ENCODE measurements at regions not wholly inside any gene's neighbourhood (a gene's known extent, or its start where the extent isn't known, plus 50 kb on each side); places are given as distances from the start of the nearest gene placed in this dataset.
"Not testable (repeated sequence)": the region's sequence is repeated elsewhere in the genome, so short reads cannot be mapped to it uniquely, and the experiment has no call there.

DNA sequence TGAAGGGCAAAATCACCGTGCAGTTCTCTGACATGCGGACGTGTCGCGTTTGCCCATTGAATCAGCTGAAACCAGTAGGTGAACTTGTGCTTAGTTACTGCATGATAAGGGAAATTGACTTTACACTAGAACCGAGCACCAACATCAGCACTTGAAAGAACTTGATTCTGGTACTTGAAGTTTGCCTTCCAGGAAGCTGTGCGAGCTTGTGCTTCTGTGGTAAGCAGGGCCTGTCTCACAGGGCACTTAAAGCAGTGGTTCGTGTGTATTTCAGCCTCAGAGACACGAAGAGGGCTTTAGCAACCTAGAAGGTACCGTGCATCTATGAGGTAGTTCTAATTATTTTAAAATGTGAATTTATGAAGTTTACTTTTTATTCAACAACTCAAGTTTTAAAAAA is 103.0 kb downstream of the GOLGA6L22 start:
- TF ChIP-seq, protein P1, sequence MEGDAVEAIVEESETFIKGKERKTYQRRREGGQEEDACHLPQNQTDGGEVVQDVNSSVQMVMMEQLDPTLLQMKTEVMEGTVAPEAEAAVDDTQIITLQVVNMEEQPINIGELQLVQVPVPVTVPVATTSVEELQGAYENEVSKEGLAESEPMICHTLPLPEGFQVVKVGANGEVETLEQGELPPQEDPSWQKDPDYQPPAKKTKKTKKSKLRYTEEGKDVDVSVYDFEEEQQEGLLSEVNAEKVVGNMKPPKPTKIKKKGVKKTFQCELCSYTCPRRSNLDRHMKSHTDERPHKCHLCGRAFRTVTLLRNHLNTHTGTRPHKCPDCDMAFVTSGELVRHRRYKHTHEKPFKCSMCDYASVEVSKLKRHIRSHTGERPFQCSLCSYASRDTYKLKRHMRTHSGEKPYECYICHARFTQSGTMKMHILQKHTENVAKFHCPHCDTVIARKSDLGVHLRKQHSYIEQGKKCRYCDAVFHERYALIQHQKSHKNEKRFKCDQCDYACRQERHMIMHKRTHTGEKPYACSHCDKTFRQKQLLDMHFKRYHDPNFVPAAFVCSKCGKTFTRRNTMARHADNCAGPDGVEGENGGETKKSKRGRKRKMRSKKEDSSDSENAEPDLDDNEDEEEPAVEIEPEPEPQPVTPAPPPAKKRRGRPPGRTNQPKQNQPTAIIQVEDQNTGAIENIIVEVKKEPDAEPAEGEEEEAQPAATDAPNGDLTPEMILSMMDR (IDR thresholded peaks at IDR 0.05), result not testable (repeated sequence)
- TF ChIP-seq POLR2A (IDR thresholded peaks at IDR 0.05), result not testable (repeated sequence)

Measured in uterus (tissue), 2 donors.